HG03442 (cell line): ENCODE measurements at regions not wholly inside any gene's neighbourhood (a gene's known extent, or its start where the extent isn't known, plus 50 kb on each side); places are given as distances from the start of the nearest gene placed in this dataset.

Source experiments
- ATAC-seq: cut with Tn5 transposase; IDR thresholded peaks from one replicate; pipeline ENCODE4 v1.9.1; 2021; ENCODE audit warnings: mild to moderate bottlenecking, moderate library complexity; ENCODE audit not compliant: unreplicated experiment

- ATAC-seq, result no peak
Measured at GRCh38 chr16:86899757-86900156, 321.4 kb downstream of the FOXL1 start.

- ATAC-seq, result no peak
Measured at GRCh38 chr16:86901483-86901882, 323.1 kb downstream of the FOXL1 start.

GRCh38 chr16:86902656-86903001 is 324.3 kb downstream of the FOXL1 start:
- ATAC-seq, result no peak

- no peak for ATAC-seq
Measured at GRCh38 chr16:86903068-86903467, 324.7 kb downstream of the FOXL1 start.

GRCh38 chr16:86905302-86905701 is 327.0 kb downstream of the FOXL1 start:
- no peak for ATAC-seq

GRCh38 chr16:86906623-86907022 is 328.3 kb downstream of the FOXL1 start:
- ATAC-seq, result no peak

- ATAC-seq, result no peak
Measured at GRCh38 chr16:86909359-86910160, 331.2 kb downstream of the FOXL1 start.

- no peak for ATAC-seq
Measured at GRCh38 chr16:86910161-86910769, 331.9 kb downstream of the FOXL1 start.

- no peak for ATAC-seq
Measured at GRCh38 chr16:86911437-86911958, 333.1 kb downstream of the FOXL1 start.

GRCh38 chr16:86913886-86914285 is 335.5 kb downstream of the FOXL1 start:
- no peak for ATAC-seq

GRCh38 chr16:86914876-86915717 is 336.7 kb downstream of the FOXL1 start:
- ATAC-seq, result no peak

GRCh38 chr16:86917471-86918365 is 339.4 kb downstream of the FOXL1 start:
- ATAC-seq, result no peak

- no peak for ATAC-seq
Measured at GRCh38 chr16:86918637-86919036, 340.3 kb downstream of the FOXL1 start.

GRCh38 chr16:86919078-86919477 is 340.7 kb downstream of the FOXL1 start:
- no peak for ATAC-seq

GRCh38 chr16:86919578-86920305 is 341.4 kb downstream of the FOXL1 start:
- no peak for ATAC-seq

GRCh38 chr16:86921289-86921688 is 342.9 kb downstream of the FOXL1 start:
- ATAC-seq, result no peak

- no peak for ATAC-seq
Measured at GRCh38 chr16:86922311-86922710, 344.0 kb downstream of the FOXL1 start.

- no peak for ATAC-seq
Measured at GRCh38 chr16:86923656-86924055, 345.3 kb downstream of the FOXL1 start.

GRCh38 chr16:86924537-86924936 is 346.2 kb downstream of the FOXL1 start:
- no peak for ATAC-seq
